Stimulated activated CD4-positive, alpha-beta T cell treated with anti-CD3 and anti-CD28 coated beads, TNF-alpha, amount 100 ng/mL, for 24 hours (primary cell): ENCODE measurements at regions not wholly inside any gene's neighbourhood (a gene's known extent, or its start where the extent isn't known, plus 50 kb on each side); places are given as distances from the start of the nearest gene placed in this dataset.
"Not testable (repeated sequence)": the region's sequence is repeated elsewhere in the genome, so short reads cannot be mapped to it uniquely, and the experiment has no call there.

Experiments used
- DNase-seq, 3 experiments: peaks; one replicate each; pipeline ENCODE4 v3.0.0-alpha.2; 2020; ENCODE audit warnings: low read depth in 3 of 3

DNA sequence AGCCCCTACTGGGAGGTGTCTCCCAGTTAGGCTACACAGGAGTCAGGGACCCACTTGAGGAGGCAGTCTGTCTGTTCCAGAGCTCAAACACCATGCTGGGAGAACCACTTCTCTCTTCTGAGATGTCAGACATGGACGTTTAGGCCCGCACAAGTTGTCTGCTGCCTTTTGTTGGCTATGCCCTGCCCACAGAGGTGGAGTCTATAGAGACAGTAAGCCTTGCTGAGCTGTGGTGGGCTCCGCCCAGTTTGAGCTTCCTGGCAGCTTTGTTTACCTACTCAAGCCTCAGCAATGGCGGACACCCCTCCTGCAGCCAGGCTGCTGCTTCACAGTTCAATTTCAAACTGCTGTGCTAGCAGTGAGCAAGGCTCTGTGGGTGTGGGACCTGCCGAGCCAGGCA, 88.6 kb upstream of the HAND2 start:
- DNase-seq: not testable (repeated sequence)

DNA sequence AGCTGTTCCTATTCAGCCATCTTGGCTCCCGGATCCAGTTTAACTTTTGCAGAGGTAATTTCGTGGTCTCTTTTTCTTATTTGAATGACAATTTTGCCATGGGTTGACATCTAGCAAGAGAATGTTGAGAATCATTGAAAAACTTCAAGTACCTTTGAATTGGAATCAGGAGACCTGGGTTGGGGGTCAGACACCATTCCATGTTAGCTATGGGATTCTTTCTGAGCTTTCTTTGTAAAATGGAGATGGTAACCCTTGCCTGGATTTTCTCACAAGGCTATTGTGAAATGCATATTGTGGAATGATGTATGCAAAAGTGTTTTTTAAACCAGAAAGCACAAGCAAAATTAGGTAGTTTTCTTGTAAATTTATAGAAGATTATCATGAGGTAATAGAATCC, 79.1 kb upstream of the HAND2 start:
- DNase-seq: no peak

DNA sequence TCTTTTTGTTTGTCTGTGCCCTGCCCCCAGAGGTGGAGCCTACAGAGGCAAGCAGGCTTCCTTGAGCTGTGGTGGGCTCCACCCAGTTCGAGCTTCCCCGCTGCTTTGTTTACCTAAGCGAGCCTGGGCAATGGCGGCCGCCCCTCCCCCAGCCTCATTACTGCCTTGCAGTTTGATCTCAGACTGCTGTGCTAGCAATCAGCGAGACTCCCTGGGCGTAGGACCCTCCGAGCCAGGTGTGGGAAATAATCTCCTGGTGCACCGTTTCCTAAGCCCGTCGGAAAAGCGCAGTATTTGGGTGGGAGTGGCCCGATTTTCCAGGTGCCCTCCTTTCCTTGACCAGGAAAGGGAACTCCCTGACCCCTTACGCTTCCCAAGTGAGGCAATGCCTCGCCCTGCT, 78.6 kb upstream of the HAND2 start:
- not testable (repeated sequence) for DNase-seq

DNA sequence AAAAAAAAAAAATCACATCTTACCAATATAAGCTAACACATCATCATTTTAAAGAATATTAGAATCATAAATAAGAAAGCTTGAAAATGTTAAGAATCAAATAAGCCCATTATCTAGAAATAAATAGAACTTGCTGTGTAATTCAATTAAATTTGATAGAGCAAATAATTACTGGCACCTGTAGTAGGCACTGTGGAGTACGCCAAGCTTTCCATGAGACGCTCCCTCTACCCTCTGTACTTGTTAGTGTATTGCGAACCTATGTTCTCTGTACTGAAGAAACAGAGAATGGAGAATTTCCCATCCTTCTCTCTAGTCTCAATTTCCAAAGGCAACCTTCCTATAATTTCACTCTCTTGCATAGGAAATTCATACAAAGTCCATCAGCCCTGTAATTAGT, 61.7 kb upstream of the HAND2 start:
- no peak for DNase-seq

DNA sequence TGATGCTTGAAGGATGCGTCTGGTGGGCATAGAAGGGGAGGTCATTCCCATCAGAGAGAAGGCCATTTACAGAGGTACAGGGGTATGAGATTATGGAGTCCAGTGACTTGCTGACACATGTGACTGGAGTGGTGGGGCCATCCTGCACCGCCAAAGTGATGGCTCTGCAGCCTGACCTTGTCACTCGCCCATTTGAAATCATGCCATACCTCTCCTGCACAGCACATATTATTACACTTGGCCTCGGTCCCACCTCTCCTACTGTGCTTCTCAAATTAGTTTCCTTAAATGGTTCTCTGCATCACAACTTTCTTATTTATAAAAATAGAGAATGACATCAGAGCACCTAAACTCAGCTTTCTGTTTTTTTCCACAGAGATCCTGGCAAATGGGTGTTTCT, 60.7 kb upstream of the HAND2 start:
- no peak for DNase-seq

DNA sequence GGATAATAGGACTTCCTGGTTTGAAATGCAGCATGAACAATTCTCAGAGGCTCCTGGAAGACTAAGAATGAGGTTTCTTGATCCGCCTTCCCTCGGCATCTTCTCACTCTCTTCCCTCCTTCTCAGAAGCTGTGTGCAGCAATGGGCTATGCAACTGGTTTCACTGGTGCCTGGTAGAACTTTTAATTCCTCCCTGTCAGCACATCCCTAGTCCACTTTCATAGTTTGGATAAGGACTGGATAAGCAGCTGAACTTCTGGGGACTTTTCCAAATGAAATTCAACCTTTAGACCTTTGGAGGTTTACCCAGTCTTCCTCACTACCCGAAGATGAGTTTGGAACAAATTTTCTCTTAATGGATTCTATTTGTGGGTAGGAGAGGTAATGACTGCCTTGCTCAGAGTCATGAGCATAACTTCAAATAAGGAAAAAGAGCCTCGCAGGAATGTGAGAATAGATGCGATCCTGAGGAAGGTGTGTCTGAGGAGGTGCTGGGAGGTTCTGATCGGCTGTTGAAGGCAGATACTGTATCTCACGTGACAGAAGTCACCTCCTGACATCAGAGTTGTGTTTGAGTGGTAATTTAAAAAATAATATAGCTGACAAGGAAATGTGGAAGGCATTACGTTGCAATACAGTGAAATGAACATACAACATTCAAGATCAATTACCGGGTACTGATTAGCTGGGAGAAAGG, 56.0 kb upstream of the HAND2 start:
- no peak for DNase-seq

DNA sequence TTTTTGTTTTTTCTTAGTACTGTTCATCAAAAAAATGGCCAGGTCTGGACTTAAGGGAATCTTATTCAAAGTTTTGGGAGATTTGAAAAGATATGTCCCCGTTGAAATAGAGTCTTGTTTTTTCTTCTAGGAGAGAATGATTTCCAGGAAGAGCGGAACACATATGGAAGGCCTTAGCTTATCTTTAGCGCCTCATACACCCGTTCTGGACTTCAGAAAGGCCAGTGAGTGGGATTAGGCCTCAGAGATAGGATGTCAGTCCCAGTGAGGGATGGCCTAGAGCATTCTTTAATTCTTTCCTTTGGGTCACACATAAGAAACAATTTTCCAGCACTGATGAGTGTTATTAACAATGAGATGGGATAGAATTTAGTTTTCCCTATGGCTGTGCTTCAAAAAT, 54.5 kb upstream of the HAND2 start:
- DNase-seq: no peak
